HEK293 (cell line): ENCODE measurements at regions not wholly inside any gene's neighbourhood (a gene's known extent, or its start where the extent isn't known, plus 50 kb on each side); places are given as distances from the start of the nearest gene placed in this dataset.

ENCODE experiments used
- CTCF ChIA-PET: fragments of 350-600 bp; formaldehyde crosslinking; extraction: SDS; loops from one replicate; lab custom pipeline; 2021; ENCODE audit warnings: antibody characterized with exemption; lab: Yijun Ruan, JAX
- POLR2A ChIA-PET: fragments of 300-600 bp; formaldehyde crosslinking; extraction: SDS; loops from one replicate; lab custom pipeline; 2020; ENCODE audit warnings: antibody characterized with exemption, inconsistent platforms; lab: Yijun Ruan, JAX
- H3K27ac ChIP-seq: fragments of 200-500 bp; sonication (Bioruptor generic); 2 replicates; pipeline ENCODE4 v1.5.1; 2014; ENCODE audit warnings: low read depth, low read length, control low read depth, inconsistent platforms; ENCODE audit errors: extremely low read depth
- H3K36me3 ChIP-seq, 2 experiments: fragments of 200-500 bp in 1 of 2; sonication (Bioruptor generic) in 1 of 2; 1 replicate in 1 of 2; 2 replicates in 1 of 2; pipeline ENCODE4 v1.5.1; 2014 to 2017; ENCODE audit warnings: inconsistent platforms in 2 of 2, low read length in 2 of 2; ENCODE audit not compliant: control insufficient read depth in 2 of 2, insufficient read depth in 1 of 2
- H3K4me1 ChIP-seq: fragments of 200-500 bp; sonication (Bioruptor generic); 2 replicates; pipeline ENCODE4 v1.5.1; 2014; ENCODE audit warnings: mild to moderate bottlenecking, low read length, inconsistent platforms; ENCODE audit not compliant: control insufficient read depth, insufficient read depth
- H3K4me3 ChIP-seq: 2 replicates; pipeline ENCODE4 v1.5.1; 2011; ENCODE audit warnings: low read depth, mild to moderate bottlenecking, control low read depth, low read length, moderate library complexity
- H3K9me3 ChIP-seq: fragments of 200-500 bp; sonication (Bioruptor generic); 2 replicates; pipeline ENCODE4 v1.5.1; 2014; ENCODE audit warnings: low read depth, low read length, inconsistent platforms; ENCODE audit not compliant: control insufficient read depth, insufficient read depth
- BCL11B ChIP-seq: fragments of 450-650 bp; formaldehyde crosslinking; IDR thresholded peaks from 2 replicates; pipeline ENCODE4 v1.5.1; 2016; ENCODE audit warnings: low read depth, missing biosample characterization, missing genetic modification characterization
- EGR2 ChIP-seq: fragments of 450-650 bp; formaldehyde crosslinking; IDR thresholded peaks from 2 replicates; pipeline ENCODE4 v1.5.1; 2016; ENCODE audit warnings: low read depth, missing biosample characterization, missing genetic modification characterization
- HIC1 ChIP-seq: fragments of 450-650 bp; formaldehyde crosslinking; IDR thresholded peaks from 2 replicates; pipeline ENCODE4 v1.5.1; 2016; ENCODE audit warnings: missing biosample characterization, missing genetic modification characterization
- IKZF3 ChIP-seq: fragments of 450-650 bp; IDR thresholded peaks from 2 replicates; pipeline ENCODE4 v1.5.0; 2018; ENCODE audit warnings: missing biosample characterization, mild to moderate bottlenecking, missing genetic modification characterization, moderate library complexity
- KLF17 ChIP-seq: fragments of 450-650 bp; formaldehyde crosslinking; IDR thresholded peaks from 2 replicates; pipeline ENCODE4 v1.5.1; 2016; ENCODE audit warnings: missing biosample characterization, missing genetic modification characterization
- PRDM1 ChIP-seq: fragments of 450-650 bp; formaldehyde crosslinking; IDR thresholded peaks from 2 replicates; pipeline ENCODE4; 2016; ENCODE audit warnings: missing biosample characterization, missing genetic modification characterization
- ZBTB20 ChIP-seq: fragments of 450-650 bp; formaldehyde crosslinking; IDR thresholded peaks from 2 replicates; pipeline ENCODE4 v1.5.1; 2016; ENCODE audit warnings: missing biosample characterization, missing genetic modification characterization
- ZBTB6 ChIP-seq: fragments of 450-650 bp; formaldehyde crosslinking; IDR thresholded peaks from 2 replicates; pipeline ENCODE4 v1.5.1; 2017; ENCODE audit warnings: missing biosample characterization, missing genetic modification characterization
- ZEB2 ChIP-seq: fragments of 450-650 bp; formaldehyde crosslinking; IDR thresholded peaks from 2 replicates; pipeline ENCODE4 v1.5.1; 2016; ENCODE audit warnings: missing biosample characterization, missing genetic modification characterization
- ZNF121 ChIP-seq: fragments of 450-650 bp; formaldehyde crosslinking; IDR thresholded peaks from 2 replicates; pipeline ENCODE4 v1.5.1; 2016; ENCODE audit warnings: missing biosample characterization, missing genetic modification characterization
- ZNF146 ChIP-seq: fragments of 450-650 bp; formaldehyde crosslinking; IDR thresholded peaks from 2 replicates; pipeline ENCODE4 v1.5.1; 2016; ENCODE audit warnings: missing biosample characterization, missing genetic modification characterization
- ZNF2 ChIP-seq: fragments of 450-650 bp; formaldehyde crosslinking; IDR thresholded peaks from 2 replicates; pipeline ENCODE4 v1.5.1; 2016; ENCODE audit warnings: missing biosample characterization, missing genetic modification characterization
- ZNF214 ChIP-seq: fragments of 450-650 bp; formaldehyde crosslinking; IDR thresholded peaks from 2 replicates; pipeline ENCODE4 v1.5.1; 2017; ENCODE audit warnings: missing biosample characterization, mild to moderate bottlenecking, missing genetic modification characterization, borderline replicate concordance
- ZNF292 ChIP-seq: fragments of 450-650 bp; formaldehyde crosslinking; IDR thresholded peaks from 2 replicates; pipeline ENCODE4 v1.5.1; 2016; ENCODE audit warnings: low read depth, missing biosample characterization, missing genetic modification characterization, borderline replicate concordance
- ZNF302 ChIP-seq: fragments of 450-650 bp; formaldehyde crosslinking; IDR thresholded peaks from 2 replicates; pipeline ENCODE4 v1.5.1; 2016; ENCODE audit warnings: missing biosample characterization, missing genetic modification characterization, low read depth
- ZNF391 ChIP-seq: fragments of 450-650 bp; formaldehyde crosslinking; IDR thresholded peaks from 2 replicates; pipeline ENCODE4 v1.5.1; 2016; ENCODE audit warnings: low read depth, missing biosample characterization, missing genetic modification characterization, borderline replicate concordance
- ZNF426 ChIP-seq: fragments of 450-650 bp; formaldehyde crosslinking; IDR thresholded peaks from 2 replicates; pipeline ENCODE4 v1.5.1; 2017; ENCODE audit warnings: missing biosample characterization, missing genetic modification characterization, mild to moderate bottlenecking, inconsistent platforms, moderate library complexity
- ZNF48 ChIP-seq: fragments of 450-650 bp; formaldehyde crosslinking; IDR thresholded peaks from 2 replicates; pipeline ENCODE4 v1.5.1; 2016; ENCODE audit warnings: missing biosample characterization, missing genetic modification characterization
- ZNF513 ChIP-seq: fragments of 450-650 bp; IDR thresholded peaks from 2 replicates; pipeline ENCODE4 v1.5.1; 2018; ENCODE audit warnings: missing biosample characterization, missing genetic modification characterization
- ZNF555 ChIP-seq: fragments of 450-650 bp; formaldehyde crosslinking; conservative IDR thresholded peaks from 2 replicates; pipeline ENCODE4 v1.5.1; 2017; ENCODE audit warnings: missing biosample characterization, mild to moderate bottlenecking, missing genetic modification characterization, inconsistent platforms
- ZNF629 ChIP-seq: fragments of 450-650 bp; formaldehyde crosslinking; IDR thresholded peaks from 2 replicates; pipeline ENCODE4 v1.5.1; 2017; ENCODE audit warnings: missing biosample characterization, missing genetic modification characterization
- ZNF645 ChIP-seq: fragments of 450-650 bp; formaldehyde crosslinking; IDR thresholded peaks from 2 replicates; pipeline ENCODE4; 2016; ENCODE audit warnings: missing biosample characterization, missing genetic modification characterization

- TF ChIP-seq KLF17 (tag by site-specific recombination) (no peak), PRDM1 (tag by site-specific recombination) (peak; percentile 18; the same call in 1 of the 2 replicates)
- TF ChIP-seq, all 188 proteins: peak for 1
- Histone ChIP-seq H3K4me1 (no peaks in the 10 kb centered on the region), H3K4me3 (no peak overlapping the region), H3K9me3 (no peaks in the 10 kb centered on the region), H3K27ac (no peak overlapping the region), H3K36me3 (no peaks in the 10 kb centered on the region)
- CTCF ChIA-PET: no interaction called here
- POLR2A ChIA-PET: no interaction called here
Observed at GRCh38 chr7:22066522-22066921, 120.8 kb upstream of the CDCA7L start.

- Histone ChIP-seq H3K9me3 (no peaks in the 10 kb centered on the region), H3K4me1 (no peaks in the 10 kb centered on the region), H3K4me3 (no peak overlapping the region), H3K27ac (no peak overlapping the region), H3K36me3 (no peaks in the 10 kb centered on the region)
- ChIA-PET POLR2A (no interaction called here), CTCF (interaction anchor here (0.9 kb wide), 1 partner anchor 18 kb away, joined by 4 read pairs; no protein-coding TSS in a partner anchor)
- TF ChIP-seq BCL11B (tag by site-specific recombination) (no peak), ZNF292 (tag by site-specific recombination) (no peak), EGR2 (no peak), ZNF426 (tag by site-specific recombination) (no peak), ZNF146 (tag by site-specific recombination) (no peak), ZNF48 (tag by site-specific recombination) (no peak), IKZF3 (no peak), ZNF121 (tag by site-specific recombination) (no peak), ZNF2 (tag by site-specific recombination) (no peak), ZNF513 (no peak), ZNF629 (tag by site-specific recombination) (no peak), ZBTB6 (tag by site-specific recombination) (no peak), ZBTB20 (tag by site-specific recombination) (no peak), ZNF391 (no peak), ZNF555 (tag by site-specific recombination) (no peak), HIC1 (no peak), ZNF302 (tag by site-specific recombination) (no peak), ZNF645 (tag by site-specific recombination) (no peak), ZEB2 (no peak), ZNF214 (tag by site-specific recombination) (no peak)
Observed at GRCh38 chr7:22064816-22065215, 119.1 kb upstream of the CDCA7L start.
